Peyer's patch (tissue), 4 donors: ENCODE measurements at regions not wholly inside any gene's neighbourhood (a gene's known extent, or its start where the extent isn't known, plus 50 kb on each side); places are given as distances from the start of the nearest gene placed in this dataset.

Experiments
- POLR2A ChIP-seq, 2 donors: fragments of 450-650 bp; IDR thresholded peaks; one replicate each; pipeline ENCODE4 v1.5.1; 2017; ENCODE audit warnings: antibody characterized with exemption in 2 of 2, mild to moderate bottlenecking in 2 of 2, moderate library complexity in 2 of 2
- TF ChIP-seq, protein P1 (sequence below), 6 experiments: fragments of 450-650 bp in 4 of 6; fragments of 200-600 bp in 2 of 6; sonication (generic) in 1 of 6; IDR thresholded peaks; one replicate each; pipeline ENCODE4 v1.5.1; 2017 to 2019; ENCODE audit warnings: antibody characterized with exemption in 6 of 6, mild to moderate bottlenecking in 3 of 6, moderate library complexity in 1 of 6

DNA sequence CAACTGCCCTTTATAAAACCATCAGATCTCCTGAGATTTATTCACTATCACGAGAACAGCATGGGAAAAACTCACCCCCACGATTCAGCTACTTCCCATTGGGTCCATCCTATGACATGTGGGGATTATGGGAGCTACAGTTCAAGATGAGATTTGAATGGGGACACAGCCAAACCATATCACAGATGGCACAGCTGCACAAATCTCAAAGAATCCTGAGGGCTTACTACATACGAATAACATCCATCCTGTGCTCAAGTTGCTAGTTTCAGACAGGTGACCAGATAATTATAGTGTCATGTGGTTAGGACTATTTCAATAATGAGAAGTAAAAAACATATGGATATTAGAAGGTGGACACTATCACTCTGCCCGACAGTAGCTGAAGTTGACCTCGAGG, 211.2 kb downstream of the NUAK1 start:
- TF ChIP-seq, protein P1, sequence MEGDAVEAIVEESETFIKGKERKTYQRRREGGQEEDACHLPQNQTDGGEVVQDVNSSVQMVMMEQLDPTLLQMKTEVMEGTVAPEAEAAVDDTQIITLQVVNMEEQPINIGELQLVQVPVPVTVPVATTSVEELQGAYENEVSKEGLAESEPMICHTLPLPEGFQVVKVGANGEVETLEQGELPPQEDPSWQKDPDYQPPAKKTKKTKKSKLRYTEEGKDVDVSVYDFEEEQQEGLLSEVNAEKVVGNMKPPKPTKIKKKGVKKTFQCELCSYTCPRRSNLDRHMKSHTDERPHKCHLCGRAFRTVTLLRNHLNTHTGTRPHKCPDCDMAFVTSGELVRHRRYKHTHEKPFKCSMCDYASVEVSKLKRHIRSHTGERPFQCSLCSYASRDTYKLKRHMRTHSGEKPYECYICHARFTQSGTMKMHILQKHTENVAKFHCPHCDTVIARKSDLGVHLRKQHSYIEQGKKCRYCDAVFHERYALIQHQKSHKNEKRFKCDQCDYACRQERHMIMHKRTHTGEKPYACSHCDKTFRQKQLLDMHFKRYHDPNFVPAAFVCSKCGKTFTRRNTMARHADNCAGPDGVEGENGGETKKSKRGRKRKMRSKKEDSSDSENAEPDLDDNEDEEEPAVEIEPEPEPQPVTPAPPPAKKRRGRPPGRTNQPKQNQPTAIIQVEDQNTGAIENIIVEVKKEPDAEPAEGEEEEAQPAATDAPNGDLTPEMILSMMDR (IDR thresholded peaks at IDR 0.05), result no peak
- no peak for TF ChIP-seq POLR2A (IDR thresholded peaks at IDR 0.05)
